ENCODE measurements at regions not wholly inside any gene's neighbourhood (a gene's known extent, or its start where the extent isn't known, plus 50 kb on each side); places are given as distances from the start of the nearest gene placed in this dataset.
"Not testable (repeated sequence)": the region's sequence is repeated elsewhere in the genome, so short reads cannot be mapped to it uniquely, and the experiment has no call there.

DNA sequence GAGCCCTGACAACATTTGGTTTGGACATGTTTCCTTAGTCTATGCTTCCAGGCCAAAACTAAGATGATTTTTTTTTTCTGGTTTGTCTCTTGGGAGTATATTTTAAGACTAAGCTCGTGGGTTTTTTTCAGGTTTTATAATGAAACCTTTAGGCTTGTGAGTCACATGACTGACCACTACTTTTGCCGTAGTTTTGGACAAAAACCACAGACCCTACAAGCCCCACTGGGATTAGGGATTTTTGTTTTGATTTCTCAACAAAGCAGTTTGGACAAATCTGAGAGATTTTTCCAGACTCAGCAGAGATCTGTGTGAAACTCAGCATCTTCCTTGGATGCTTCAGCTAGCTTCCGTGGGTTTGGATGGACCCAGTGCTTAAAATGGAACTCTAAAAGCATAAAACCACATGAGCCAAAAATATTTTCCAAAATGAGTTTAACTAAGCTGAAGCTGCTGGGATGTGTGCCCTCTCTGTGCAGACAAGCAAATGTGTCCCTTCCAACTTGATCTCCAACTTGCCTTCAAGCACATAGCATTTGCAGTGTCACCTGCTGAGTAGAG, 70.3 kb upstream of the SMIM15 start:
- H3K79me2 ChIP-seq (ENCODE audit: low read length): no peaks in the 10 kb centered on the region
- H3K9me3 ChIP-seq (ENCODE audit: insufficient read depth, low read length): no peaks in the 10 kb centered on the region
- H3K27ac ChIP-seq (ENCODE audit: low read length): no peak overlapping the region
- H2AFZ ChIP-seq (ENCODE audit: low read depth, low read length): no peak overlapping the region
- H3K9ac ChIP-seq (ENCODE audit: low read length): no peak overlapping the region
- H3K36me3 ChIP-seq (replicated peaks; ENCODE audit: low read depth, low read length): no peaks in the 10 kb centered on the region
- no peak overlapping the region for H3K4me3 ChIP-seq (ENCODE audit: low read length)
- no peak for TF ChIP-seq EZH2phosphoT487 (IDR thresholded peaks at IDR 0.05; ENCODE audit: low read depth)
- TF ChIP-seq, protein P1, sequence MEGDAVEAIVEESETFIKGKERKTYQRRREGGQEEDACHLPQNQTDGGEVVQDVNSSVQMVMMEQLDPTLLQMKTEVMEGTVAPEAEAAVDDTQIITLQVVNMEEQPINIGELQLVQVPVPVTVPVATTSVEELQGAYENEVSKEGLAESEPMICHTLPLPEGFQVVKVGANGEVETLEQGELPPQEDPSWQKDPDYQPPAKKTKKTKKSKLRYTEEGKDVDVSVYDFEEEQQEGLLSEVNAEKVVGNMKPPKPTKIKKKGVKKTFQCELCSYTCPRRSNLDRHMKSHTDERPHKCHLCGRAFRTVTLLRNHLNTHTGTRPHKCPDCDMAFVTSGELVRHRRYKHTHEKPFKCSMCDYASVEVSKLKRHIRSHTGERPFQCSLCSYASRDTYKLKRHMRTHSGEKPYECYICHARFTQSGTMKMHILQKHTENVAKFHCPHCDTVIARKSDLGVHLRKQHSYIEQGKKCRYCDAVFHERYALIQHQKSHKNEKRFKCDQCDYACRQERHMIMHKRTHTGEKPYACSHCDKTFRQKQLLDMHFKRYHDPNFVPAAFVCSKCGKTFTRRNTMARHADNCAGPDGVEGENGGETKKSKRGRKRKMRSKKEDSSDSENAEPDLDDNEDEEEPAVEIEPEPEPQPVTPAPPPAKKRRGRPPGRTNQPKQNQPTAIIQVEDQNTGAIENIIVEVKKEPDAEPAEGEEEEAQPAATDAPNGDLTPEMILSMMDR (IDR thresholded peaks at IDR 0.05; ENCODE audit: low read depth, low read length): no peak
- no peaks in the 10 kb centered on the region for H3K4me1 ChIP-seq (ENCODE audit: low read length)
- no peaks in the 10 kb centered on the region for H4K20me1 ChIP-seq (ENCODE audit: insufficient read depth, low read length)
- H3K4me2 ChIP-seq (ENCODE audit: low read length): no peak overlapping the region
- no peaks in the 10 kb centered on the region for H3K27me3 ChIP-seq (ENCODE audit: low read depth, low read length)

GRCh38 chr5:61234019-61234418, 71.8 kb upstream of the SMIM15 start:
- no peaks in the 10 kb centered on the region for H3K79me2 ChIP-seq (ENCODE audit: low read length)
- H3K9ac ChIP-seq (ENCODE audit: low read length): no peak overlapping the region
- no peak overlapping the region for H2AFZ ChIP-seq (ENCODE audit: low read depth, low read length)
- H3K9me3 ChIP-seq (ENCODE audit: insufficient read depth, low read length): no peaks in the 10 kb centered on the region
- TF ChIP-seq EZH2phosphoT487 (IDR thresholded peaks at IDR 0.05; ENCODE audit: low read depth): no peak
- TF ChIP-seq, protein P1 (IDR thresholded peaks at IDR 0.05; ENCODE audit: low read depth, low read length): no peak
- H4K20me1 ChIP-seq (ENCODE audit: insufficient read depth, low read length): no peaks in the 10 kb centered on the region
- H3K4me3 ChIP-seq (ENCODE audit: low read length): no peak overlapping the region
- H3K27me3 ChIP-seq (ENCODE audit: low read depth, low read length): no peaks in the 10 kb centered on the region
- no peak overlapping the region for H3K27ac ChIP-seq (ENCODE audit: low read length)
- H3K4me1 ChIP-seq (ENCODE audit: low read length): no peaks in the 10 kb centered on the region
- H3K36me3 ChIP-seq (replicated peaks; ENCODE audit: low read depth, low read length): no peaks in the 10 kb centered on the region
- no peak overlapping the region for H3K4me2 ChIP-seq (ENCODE audit: low read length)

DNA sequence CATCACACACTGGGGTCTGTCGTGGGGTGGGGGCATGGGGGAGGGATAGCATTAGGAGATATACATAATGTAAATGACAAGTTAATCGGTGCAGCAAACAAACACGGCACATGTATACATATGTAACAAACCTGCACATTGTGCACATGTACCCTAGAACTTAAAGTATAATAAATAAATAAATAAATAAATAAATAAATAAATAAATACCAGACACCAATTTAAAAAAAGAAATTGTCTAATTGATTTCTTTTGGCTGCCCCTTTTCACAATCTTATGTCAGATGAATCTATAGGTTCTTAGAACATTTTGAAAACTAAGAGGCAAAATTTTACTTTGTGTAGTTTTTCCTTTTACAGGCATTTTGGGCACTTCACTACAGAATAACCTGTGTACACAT, 74.4 kb upstream of the SMIM15 start:
- not testable (repeated sequence) for H3K9ac ChIP-seq (ENCODE audit: low read length); H3K4me1 ChIP-seq (ENCODE audit: low read length); H3K27ac ChIP-seq (ENCODE audit: low read length); H2AFZ ChIP-seq (ENCODE audit: low read depth, low read length); H3K27me3 ChIP-seq (ENCODE audit: low read depth, low read length); H3K4me2 ChIP-seq (ENCODE audit: low read length); H3K4me3 ChIP-seq (ENCODE audit: low read length); H3K79me2 ChIP-seq (ENCODE audit: low read length); H3K36me3 ChIP-seq (replicated peaks; ENCODE audit: low read depth, low read length); H3K9me3 ChIP-seq (ENCODE audit: insufficient read depth, low read length); H4K20me1 ChIP-seq (ENCODE audit: insufficient read depth, low read length)

DNA sequence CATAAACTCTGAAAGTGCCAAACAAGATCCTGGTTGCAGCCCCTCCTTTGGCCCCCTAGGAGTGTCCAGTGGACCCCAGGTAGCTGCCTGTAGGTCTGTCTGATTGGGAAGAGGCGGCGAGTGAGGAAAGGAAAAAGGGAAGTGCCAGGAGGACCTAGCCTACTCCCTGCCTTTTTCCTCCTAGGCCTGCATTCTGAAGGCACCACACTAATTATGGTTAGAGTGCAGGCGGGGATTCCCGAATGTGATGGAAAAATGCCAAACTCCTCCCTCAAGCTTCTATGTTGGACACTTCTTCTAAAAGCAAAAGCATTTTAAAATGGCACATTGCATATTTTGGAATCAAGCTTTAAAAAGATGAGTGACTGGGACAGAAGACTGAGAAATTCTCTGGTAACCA, 83.2 kb upstream of the SMIM15 start:
- Histone ChIP-seq H3K36me3 (replicated peaks; ENCODE audit: low read depth, low read length) (no peaks in the 10 kb centered on the region), H3K79me2 (ENCODE audit: low read length) (no peaks in the 10 kb centered on the region), H4K20me1 (ENCODE audit: insufficient read depth, low read length) (no peaks in the 10 kb centered on the region), H3K4me3 (ENCODE audit: low read length) (no peak overlapping the region), H3K27ac (ENCODE audit: low read length) (no peak overlapping the region), H3K4me1 (ENCODE audit: low read length) (no peaks in the 10 kb centered on the region), H3K27me3 (ENCODE audit: low read depth, low read length) (no peaks in the 10 kb centered on the region), H2AFZ (ENCODE audit: low read depth, low read length) (no peak overlapping the region), H3K9me3 (ENCODE audit: insufficient read depth, low read length) (no peaks in the 10 kb centered on the region), H3K4me2 (ENCODE audit: low read length) (no peak overlapping the region), H3K9ac (ENCODE audit: low read length) (no peak overlapping the region)
- TF ChIP-seq EZH2phosphoT487 (IDR thresholded peaks at IDR 0.05; ENCODE audit: low read depth): no peak
- TF ChIP-seq, protein P1 (IDR thresholded peaks at IDR 0.05; ENCODE audit: low read depth, low read length): no peak

DNA sequence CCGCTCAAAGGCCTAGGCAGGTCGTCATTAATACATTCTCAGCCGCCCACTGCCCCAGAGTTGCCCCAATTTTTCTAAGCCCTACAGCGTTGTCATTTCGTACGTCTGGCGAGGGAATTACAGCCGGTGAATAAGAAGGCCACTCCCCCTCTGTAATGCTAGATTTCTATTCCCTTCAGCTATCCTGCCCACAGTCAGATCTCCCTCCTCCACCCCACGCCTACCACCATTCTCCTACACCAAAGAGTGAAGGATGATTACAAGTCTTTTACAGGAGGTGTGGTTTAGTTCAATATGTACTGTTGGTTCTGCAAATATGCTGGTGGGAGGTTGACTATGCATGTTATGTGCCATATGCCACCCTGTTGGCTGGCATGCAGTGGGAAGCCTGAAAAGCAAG, 83.7 kb upstream of the SMIM15 start:
- H3K4me1 ChIP-seq (ENCODE audit: low read length): no peaks in the 10 kb centered on the region
- H3K9me3 ChIP-seq (ENCODE audit: insufficient read depth, low read length): no peaks in the 10 kb centered on the region
- no peak for TF ChIP-seq EZH2phosphoT487 (IDR thresholded peaks at IDR 0.05; ENCODE audit: low read depth)
- TF ChIP-seq, protein P1 (IDR thresholded peaks at IDR 0.05; ENCODE audit: low read depth, low read length): no peak
- no peak overlapping the region for H3K4me2 ChIP-seq (ENCODE audit: low read length)
- no peaks in the 10 kb centered on the region for H3K79me2 ChIP-seq (ENCODE audit: low read length)
- H3K27ac ChIP-seq (ENCODE audit: low read length): no peak overlapping the region
- H3K4me3 ChIP-seq (ENCODE audit: low read length): no peak overlapping the region
- H3K27me3 ChIP-seq (ENCODE audit: low read depth, low read length): no peaks in the 10 kb centered on the region
- no peak overlapping the region for H2AFZ ChIP-seq (ENCODE audit: low read depth, low read length)
- H3K36me3 ChIP-seq (replicated peaks; ENCODE audit: low read depth, low read length): no peaks in the 10 kb centered on the region
- no peak overlapping the region for H3K9ac ChIP-seq (ENCODE audit: low read length)
- no peaks in the 10 kb centered on the region for H4K20me1 ChIP-seq (ENCODE audit: insufficient read depth, low read length)
